Thymus (tissue), 11 donors: ENCODE measurements at regions not wholly inside any gene's neighbourhood (a gene's known extent, or its start where the extent isn't known, plus 50 kb on each side); places are given as distances from the start of the nearest gene placed in this dataset.
"Not testable (repeated sequence)": the region's sequence is repeated elsewhere in the genome, so short reads cannot be mapped to it uniquely, and the experiment has no call there.

ENCODE experiments used
- DNase-seq, 9 donors: peaks; one replicate each; pipeline ENCODE4 v3.0.0-alpha.2; 2013; ENCODE audit warnings: low spot score in 9 of 9, low read depth in 6 of 9, missing footprints in 1 of 9
- H3K27ac ChIP-seq, 2 donors: one replicate each; pipeline ENCODE4 v1.5.1; 2013; ENCODE audit warnings: control low read depth in 1 of 2, low read depth in 1 of 2, low read length in 1 of 2, mild to moderate bottlenecking in 1 of 2, moderate library complexity in 1 of 2
- H3K27me3 ChIP-seq, 2 donors: one replicate each; pipeline ENCODE4 v1.5.1; 2013; ENCODE audit warnings: low read length in 1 of 2; ENCODE audit not compliant: control insufficient read depth in 2 of 2, insufficient read depth in 1 of 2
- H3K36me3 ChIP-seq, 2 donors: one replicate each; pipeline ENCODE4 v1.5.1; 2013; ENCODE audit warnings: low read length in 1 of 2, mild to moderate bottlenecking in 1 of 2, moderate library complexity in 1 of 2; ENCODE audit not compliant: control insufficient read depth in 2 of 2, insufficient read depth in 2 of 2
- H3K4me1 ChIP-seq, 2 donors: one replicate each; pipeline ENCODE4 v1.5.1; 2013; ENCODE audit warnings: low read length in 2 of 2; ENCODE audit not compliant: control insufficient read depth in 2 of 2, insufficient read depth in 2 of 2
- H3K4me3 ChIP-seq, 2 donors: one replicate each; pipeline ENCODE4 v1.5.1; 2013; ENCODE audit warnings: low read length in 2 of 2, control low read depth in 1 of 2, mild to moderate bottlenecking in 1 of 2
- H3K9me3 ChIP-seq, 2 donors: one replicate each; pipeline ENCODE4 v1.5.1; 2013; ENCODE audit warnings: low read length in 1 of 2, mild to moderate bottlenecking in 1 of 2; ENCODE audit not compliant: control insufficient read depth in 2 of 2, insufficient read depth in 1 of 2
- WGBS: extraction: QIAGEN DNeasy Blood & Tissue Kit; methylation state at CpG from one replicate; pipeline ENCODE4 v1.1.7; 2013; 5-methylcytosine and 5-hydroxymethylcytosine counted together
- donor health status: healthy.

- no peaks in the 10 kb centered on the region for H3K36me3 ChIP-seq
- WGBS: 91% methylated on average over 3 of the region's 3 CpGs
- no peak for DNase-seq
- H3K27me3 ChIP-seq: no peaks in the 10 kb centered on the region
- no peak overlapping the region for H3K4me3 ChIP-seq
- peaks cover 1 to 6% of the 10 kb centered on the region in 2 donors for H3K9me3 ChIP-seq
- no peaks in the 10 kb centered on the region for H3K4me1 ChIP-seq
- no peak overlapping the region for H3K27ac ChIP-seq
Observed at GRCh38 chr13:55893540-55893939, 1247.2 kb upstream of the PRR20A start.

GRCh38 chr13:55937180-55937579, 1203.5 kb upstream of the PRR20A start:
- no peak for DNase-seq
- no peaks in the 10 kb centered on the region for H3K9me3 ChIP-seq
- H3K36me3 ChIP-seq: no peaks in the 10 kb centered on the region
- H3K4me1 ChIP-seq: no peaks in the 10 kb centered on the region
- no peaks in the 10 kb centered on the region for H3K27me3 ChIP-seq
- no peak overlapping the region for H3K4me3 ChIP-seq
- WGBS: 87% methylated on average over 5 of the region's 5 CpGs
- H3K27ac ChIP-seq: no peak overlapping the region

GRCh38 chr13:55948175-55948574, 1192.5 kb upstream of the PRR20A start:
- no peaks in the 10 kb centered on the region for H3K27me3 ChIP-seq
- WGBS: 90% methylated on average over 5 of the region's 5 CpGs
- H3K27ac ChIP-seq: no peak overlapping the region
- no peaks in the 10 kb centered on the region for H3K4me1 ChIP-seq
- H3K36me3 ChIP-seq: no peaks in the 10 kb centered on the region
- H3K9me3 ChIP-seq: peaks cover 4 to 11% of the 10 kb centered on the region in 2 donors
- DNase-seq: no peak
- H3K4me3 ChIP-seq: no peak overlapping the region

- H3K27ac ChIP-seq: no peak overlapping the region
- H3K9me3 ChIP-seq: peaks cover 3 to 11% of the 10 kb centered on the region in 2 donors
- H3K36me3 ChIP-seq: no peaks in the 10 kb centered on the region
- 89% methylated on average over 1 of the region's 1 CpG for WGBS
- DNase-seq: no peak
- H3K4me3 ChIP-seq: no peak overlapping the region
- H3K4me1 ChIP-seq: no peaks in the 10 kb centered on the region
- no peaks in the 10 kb centered on the region for H3K27me3 ChIP-seq
Observed at GRCh38 chr13:55963934-55964333, 1176.8 kb upstream of the PRR20A start.

GRCh38 chr13:55967055-55967454, 1173.7 kb upstream of the PRR20A start:
- Histone ChIP-seq H3K36me3 (no peaks in the 10 kb centered on the region), H3K4me3 (no peak overlapping the region), H3K27ac (no peak overlapping the region), H3K27me3 (no peaks in the 10 kb centered on the region), H3K4me1 (no peaks in the 10 kb centered on the region), H3K9me3 (peaks cover 3 to 11% of the 10 kb centered on the region in 2 donors)
- WGBS: 97% methylated on average over 3 of the region's 3 CpGs
- no peak for DNase-seq

GRCh38 chr13:55977436-55977835, 1163.3 kb upstream of the PRR20A start:
- 88% methylated on average over 6 of the region's 6 CpGs for WGBS
- Histone ChIP-seq H3K9me3 (peaks cover 3 to 8% of the 10 kb centered on the region in 2 donors), H3K4me1 (no peaks in the 10 kb centered on the region), H3K4me3 (no peak overlapping the region), H3K27ac (no peak overlapping the region), H3K36me3 (no peaks in the 10 kb centered on the region), H3K27me3 (no peaks in the 10 kb centered on the region)
- no peak for DNase-seq

GRCh38 chr13:55981381-55981780, 1159.3 kb upstream of the PRR20A start:
- Histone ChIP-seq H3K27ac (no peak overlapping the region), H3K36me3 (no peaks in the 10 kb centered on the region), H3K27me3 (no peaks in the 10 kb centered on the region), H3K4me3 (no peak overlapping the region), H3K9me3 (peaks cover 3 to 12% of the 10 kb centered on the region in 2 donors), H3K4me1 (no peaks in the 10 kb centered on the region)
- 98% methylated on average over 1 of the region's 1 CpG for WGBS
- no peak for DNase-seq

GRCh38 chr13:55984026-55984425, 1156.7 kb upstream of the PRR20A start:
- not testable (repeated sequence) for DNase-seq, H3K4me3 ChIP-seq, H3K4me1 ChIP-seq, H3K27ac ChIP-seq, H3K27me3 ChIP-seq, H3K36me3 ChIP-seq, H3K9me3 ChIP-seq
- 96% methylated on average over 2 of the region's 2 CpGs for WGBS

- no peak for DNase-seq
- H3K4me1 ChIP-seq: no peaks in the 10 kb centered on the region
- H3K4me3 ChIP-seq: no peak overlapping the region
- WGBS: 98% methylated on average over 3 of the region's 3 CpGs
- no peaks in the 10 kb centered on the region for H3K27me3 ChIP-seq
- no peaks in the 10 kb centered on the region for H3K36me3 ChIP-seq
- no peak overlapping the region for H3K27ac ChIP-seq
- H3K9me3 ChIP-seq: no peaks in the 10 kb centered on the region
Observed at GRCh38 chr13:55990631-55991030, 1150.1 kb upstream of the PRR20A start.

- no peaks in the 10 kb centered on the region for H3K36me3 ChIP-seq
- 91% methylated on average over 2 of the region's 2 CpGs for WGBS
- no peaks in the 10 kb centered on the region for H3K27me3 ChIP-seq
- no peak for DNase-seq
- H3K4me1 ChIP-seq: no peaks in the 10 kb centered on the region
- no peak overlapping the region for H3K27ac ChIP-seq
- no peaks in the 10 kb centered on the region for H3K9me3 ChIP-seq
- H3K4me3 ChIP-seq: no peak overlapping the region
Observed at GRCh38 chr13:55991666-55992065, 1149.1 kb upstream of the PRR20A start.
